ENCODE measurements at regions not wholly inside any gene's neighbourhood (a gene's known extent, or its start where the extent isn't known, plus 50 kb on each side); places are given as distances from the start of the nearest gene placed in this dataset.

GRCh38 chr10:113420057-113420732 lies 132.7 kb upstream of the HABP2 start:
- DNase-seq (ENCODE audit: low read depth): no peak
- no peaks in the 10 kb centered on the region for H3K36me3 ChIP-seq (ENCODE audit: control insufficient read depth, insufficient read depth, low read length)
- H3K4me3 ChIP-seq (ENCODE audit: low read depth, low read length): no peak overlapping the region
- TF ChIP-seq CTCF (IDR thresholded peaks at IDR 0.05; ENCODE audit: insufficient read depth, low read length, poor library complexity, severe bottlenecking): no peak
- no peaks in the 10 kb centered on the region for H3K27me3 ChIP-seq (ENCODE audit: control insufficient read depth, insufficient read depth, low read length)

DNA sequence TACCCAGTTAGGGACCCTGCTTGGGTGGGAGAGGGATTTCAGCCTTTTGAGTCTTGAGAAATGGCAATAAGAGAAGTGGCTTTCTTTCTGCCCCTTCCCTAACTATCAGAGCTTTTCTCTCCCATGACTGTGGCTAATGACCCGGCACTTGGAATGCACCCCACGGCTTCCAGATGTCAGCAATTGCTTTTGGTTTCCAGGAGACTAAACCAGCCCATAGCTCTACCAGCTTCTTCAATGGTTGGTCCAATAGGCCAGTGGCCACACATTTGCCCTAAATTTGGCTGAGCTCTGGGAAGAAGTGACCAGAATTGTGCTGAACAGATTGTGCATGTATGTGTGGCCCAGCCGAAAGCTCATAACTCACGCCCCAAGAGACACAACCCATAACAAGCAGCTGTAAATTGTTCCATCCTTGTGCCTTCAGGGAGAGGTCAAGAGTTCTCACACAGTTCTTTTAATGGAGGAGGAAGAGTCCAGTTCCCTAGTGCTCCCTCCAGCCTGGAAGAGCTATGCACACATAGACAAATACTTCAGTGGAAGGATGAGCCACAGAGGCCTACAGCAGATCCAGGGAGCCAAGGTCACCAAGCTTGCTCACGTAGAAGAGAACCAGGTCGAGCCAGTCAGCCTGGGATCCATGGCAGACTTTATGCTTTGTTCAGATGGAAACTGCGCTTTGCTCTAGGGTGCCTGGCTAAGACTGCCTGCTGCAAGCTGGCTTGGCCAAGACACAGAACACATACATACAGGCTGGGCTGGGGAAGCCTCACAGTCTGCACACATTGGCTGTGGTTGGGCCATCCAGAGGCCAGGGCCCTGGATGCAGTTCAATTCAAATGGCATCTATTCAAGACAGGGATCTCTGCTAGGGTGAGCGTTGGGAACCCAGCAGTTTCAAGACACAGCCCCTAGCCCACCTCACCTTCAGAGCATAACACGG lies 131.8 kb upstream of the HABP2 start:
- H3K27me3 ChIP-seq (ENCODE audit: control insufficient read depth, insufficient read depth, low read length): no peaks in the 10 kb centered on the region
- H3K36me3 ChIP-seq (ENCODE audit: control insufficient read depth, insufficient read depth, low read length): no peaks in the 10 kb centered on the region
- H3K4me3 ChIP-seq (ENCODE audit: low read depth, low read length): no peak overlapping the region
- DNase-seq (ENCODE audit: low read depth): no peak
- TF ChIP-seq CTCF (IDR thresholded peaks at IDR 0.05; ENCODE audit: insufficient read depth, low read length, poor library complexity, severe bottlenecking): no peak

GRCh38 chr10:113422371-113422770 lies 130.5 kb upstream of the HABP2 start:
- Histone ChIP-seq H3K27me3 (ENCODE audit: control insufficient read depth, insufficient read depth, low read length) (no peaks in the 10 kb centered on the region), H3K4me3 (ENCODE audit: low read depth, low read length) (no peak overlapping the region), H3K36me3 (ENCODE audit: control insufficient read depth, insufficient read depth, low read length) (no peaks in the 10 kb centered on the region)
- TF ChIP-seq CTCF (IDR thresholded peaks at IDR 0.05; ENCODE audit: insufficient read depth, low read length, poor library complexity, severe bottlenecking): no peak
- DNase-seq (ENCODE audit: low read depth): no peak

GRCh38 chr10:113423981-113424721 lies 128.7 kb upstream of the HABP2 start:
- DNase-seq (ENCODE audit: low read depth): no peak
- Histone ChIP-seq H3K4me3 (ENCODE audit: low read depth, low read length) (no peak overlapping the region), H3K36me3 (ENCODE audit: control insufficient read depth, insufficient read depth, low read length) (no peaks in the 10 kb centered on the region), H3K27me3 (ENCODE audit: control insufficient read depth, insufficient read depth, low read length) (no peaks in the 10 kb centered on the region)
- TF ChIP-seq CTCF (IDR thresholded peaks at IDR 0.05; ENCODE audit: insufficient read depth, low read length, poor library complexity, severe bottlenecking): no peak

- Histone ChIP-seq H3K4me3 (ENCODE audit: low read depth, low read length) (no peak overlapping the region), H3K36me3 (ENCODE audit: control insufficient read depth, insufficient read depth, low read length) (no peaks in the 10 kb centered on the region), H3K27me3 (ENCODE audit: control insufficient read depth, insufficient read depth, low read length) (no peaks in the 10 kb centered on the region)
- TF ChIP-seq CTCF (IDR thresholded peaks at IDR 0.05; ENCODE audit: insufficient read depth, low read length, poor library complexity, severe bottlenecking): no peak
- no peak for DNase-seq (ENCODE audit: low read depth)
These were observed 127.8 kb upstream of the HABP2 start for GRCh38 chr10:113425008-113425407.
